H1 (cell line): ENCODE measurements at regions not wholly inside any gene's neighbourhood (a gene's known extent, or its start where the extent isn't known, plus 50 kb on each side); places are given as distances from the start of the nearest gene placed in this dataset.

ENCODE experiments used
- CTCF ChIA-PET: fragments of 300-600 bp; sonication (Branson Sonifier 250); formaldehyde crosslinking; loops from one replicate; lab custom pipeline; 2021; ENCODE audit not compliant: partially characterized antibody; lab: Charles Lee
- POLR2A ChIA-PET: fragments of 300-600 bp; sonication (Branson Sonifier 250); formaldehyde crosslinking; loops from one replicate; lab custom pipeline; 2021; ENCODE audit warnings: inconsistent platforms; ENCODE audit not compliant: partially characterized antibody; lab: Charles Lee
- DNase-seq, 2 experiments: peaks; one replicate each; pipeline versions ENCODE4 v3.0.0 to v3.0.0-alpha.2; 2010 to 2022; ENCODE audit warnings: low spot score in 2 of 2, low read depth in 1 of 2, mixed read lengths in 1 of 2
- FAIRE-seq: peaks from 2 replicates; lab custom pipeline; 2011; peaks lifted over from hg19 to GRCh38; lab: Jason Lieb, UNC
- H2AFZ ChIP-seq: 2 replicates; pipeline ENCODE4 v1.8.1; 2012; ENCODE audit warnings: low read length, inconsistent platforms
- H2AK5ac ChIP-seq: 2 replicates; pipeline ENCODE4 v1.6.1; 2013; ENCODE audit warnings: low read depth, low read length
- H2BK120ac ChIP-seq: replicated peaks from 2 replicates; pipeline ENCODE3; 2013; ENCODE audit warnings: low read depth, low read length, inconsistent platforms
- H2BK12ac ChIP-seq: 2 replicates; pipeline ENCODE4 v1.6.1; 2013; ENCODE audit warnings: low read depth, low read length
- H2BK15ac ChIP-seq: 2 replicates; pipeline ENCODE4 v1.6.1; 2013; ENCODE audit warnings: low read length
- H2BK20ac ChIP-seq: 2 replicates; pipeline ENCODE4 v1.6.1; 2013; ENCODE audit warnings: low read length
- H2BK5ac ChIP-seq: 2 replicates; pipeline ENCODE4 v1.6.1; 2013; ENCODE audit warnings: low read depth, low read length
- H3K14ac ChIP-seq: 2 replicates; pipeline ENCODE4 v1.6.1; 2013; ENCODE audit warnings: inconsistent platforms; ENCODE audit not compliant: insufficient read length
- H3K18ac ChIP-seq: 2 replicates; pipeline ENCODE4 v1.6.1; 2013; ENCODE audit warnings: low read length; ENCODE audit errors: extremely low read depth
- H3K23ac ChIP-seq: 2 replicates; pipeline ENCODE4 v1.6.1; 2013; ENCODE audit warnings: inconsistent platforms; ENCODE audit not compliant: insufficient read length
- H3K23me2 ChIP-seq: 2 replicates; pipeline ENCODE4 v1.6.1; 2013; ENCODE audit warnings: low read depth, low read length
- H3K27ac ChIP-seq: 2 replicates; pipeline ENCODE4 v1.6.1; 2011; ENCODE audit warnings: low read depth, low read length, inconsistent platforms
- H3K27me3 ChIP-seq, 4 experiments: replicated peaks in 1 of 4; 1 replicate in 1 of 4; 2 replicates in 3 of 4; pipeline versions ENCODE4 v1.6.1 to v1.8.1; 2011 to 2013; ENCODE audit warnings: low read length in 3 of 4, mild to moderate bottlenecking in 3 of 4, inconsistent platforms in 2 of 4, mixed read lengths in 2 of 4, moderate library complexity in 1 of 4; ENCODE audit not compliant: control insufficient read depth in 3 of 4, insufficient read depth in 3 of 4; ENCODE audit errors: extremely low read depth in 1 of 4
- H3K36me3 ChIP-seq, 4 experiments: 2 replicates each; pipeline versions ENCODE4 v1.6.1 to v1.8.1; 2011 to 2013; ENCODE audit warnings: mild to moderate bottlenecking in 4 of 4, low read length in 3 of 4, moderate library complexity in 2 of 4, control low read depth in 1 of 4, inconsistent platforms in 1 of 4; ENCODE audit not compliant: insufficient read depth in 4 of 4, control insufficient read depth in 2 of 4
- H3K4ac ChIP-seq: replicated peaks from 2 replicates; pipeline ENCODE3; 2013; ENCODE audit warnings: low read length, low read depth, mixed read lengths, inconsistent platforms; ENCODE audit not compliant: insufficient read length
- H3K4me1 ChIP-seq, 4 experiments: replicated peaks in 1 of 4; 1 replicate in 1 of 4; 2 replicates in 3 of 4; pipeline versions ENCODE4 v1.6.1 to v1.8.1; 2011 to 2013; ENCODE audit warnings: low read length in 3 of 4, inconsistent platforms in 2 of 4, mixed read lengths in 1 of 4; ENCODE audit not compliant: insufficient read depth in 4 of 4, control insufficient read depth in 3 of 4
- H3K4me2 ChIP-seq, 2 experiments: 2 replicates each; pipeline versions ENCODE4 v1.6.1 to v1.8.1; 2011 to 2013; ENCODE audit warnings: low read depth in 2 of 2, low read length in 2 of 2, control low read depth in 1 of 2, inconsistent platforms in 1 of 2, mild to moderate bottlenecking in 1 of 2; ENCODE audit not compliant: insufficient read depth in 1 of 2
- H3K4me3 ChIP-seq, 4 experiments: fragments of 200-600, 300-600 bp in 1 of 4; sonication (generic), shearing (Covaris generic), sonication (Bioruptor Twin) in 1 of 4; 2 replicates each; pipeline versions ENCODE4 v1.5.1 to v1.8.1; 2011 to 2016; ENCODE audit warnings: low read length in 4 of 4, low read depth in 3 of 4, control low read depth in 2 of 4, inconsistent platforms in 2 of 4, mild to moderate bottlenecking in 2 of 4, mixed read lengths in 1 of 4, moderate library complexity in 1 of 4; ENCODE audit not compliant: insufficient read depth in 2 of 4; ENCODE audit errors: extremely low read depth in 1 of 4
- H3K56ac ChIP-seq: replicated peaks from 2 replicates; pipeline ENCODE3; 2013; ENCODE audit warnings: low read depth, mild to moderate bottlenecking, mixed read lengths, low read length, inconsistent platforms; ENCODE audit not compliant: insufficient read length
- H3K79me1 ChIP-seq: 2 replicates; pipeline ENCODE4 v1.6.1; 2013; ENCODE audit warnings: low read depth, low read length, control low read depth
- H3K79me2 ChIP-seq, 2 experiments: 2 replicates each; pipeline versions ENCODE4 v1.6.1 to v1.8.1; 2012 to 2013; ENCODE audit warnings: low read length in 2 of 2, mild to moderate bottlenecking in 2 of 2, inconsistent platforms in 1 of 2; ENCODE audit not compliant: insufficient read depth in 2 of 2, control insufficient read depth in 1 of 2
- H3K9ac ChIP-seq, 4 experiments: replicated peaks in 1 of 4; 1 replicate in 1 of 4; 2 replicates in 3 of 4; pipeline versions ENCODE4 v1.6.1 to v1.8.1; 2011 to 2013; ENCODE audit warnings: low read depth in 3 of 4, low read length in 3 of 4, control low read depth in 2 of 4, mild to moderate bottlenecking in 2 of 4, moderate library complexity in 2 of 4, inconsistent platforms in 1 of 4; ENCODE audit errors: extremely low read depth in 1 of 4
- H3K9me3 ChIP-seq, 2 experiments: 2 replicates each; pipeline versions ENCODE4 v1.6.1 to v1.8.1; 2012 to 2013; ENCODE audit warnings: mild to moderate bottlenecking in 2 of 2, moderate library complexity in 2 of 2, control low read depth in 1 of 2, inconsistent platforms in 1 of 2, low read depth in 1 of 2, low read length in 1 of 2, mixed read lengths in 1 of 2; ENCODE audit not compliant: insufficient read depth in 2 of 2
- H4K20me1 ChIP-seq, 2 experiments: replicated peaks in 1 of 2; 2 replicates each; pipeline versions ENCODE3 to v1.8.1; 2011 to 2013; ENCODE audit warnings: inconsistent platforms in 2 of 2, low read length in 2 of 2, mild to moderate bottlenecking in 1 of 2; ENCODE audit not compliant: insufficient read depth in 2 of 2, control insufficient read depth in 1 of 2
- H4K5ac ChIP-seq: 2 replicates; pipeline ENCODE4 v1.6.1; 2013; ENCODE audit warnings: low read length, low read depth, mixed read lengths, inconsistent platforms; ENCODE audit not compliant: insufficient read length
- H4K8ac ChIP-seq: 2 replicates; pipeline ENCODE4 v1.8.0; 2013; ENCODE audit warnings: mild to moderate bottlenecking, moderate library complexity, low read length, inconsistent platforms; ENCODE audit not compliant: insufficient read depth; ENCODE audit errors: extremely low read depth
- H4K91ac ChIP-seq: replicated peaks from 2 replicates; pipeline ENCODE3; 2013; ENCODE audit warnings: low read length, mixed read lengths, inconsistent platforms; ENCODE audit not compliant: insufficient read length
- BCL11A ChIP-seq, 2 experiments: IDR thresholded peaks; one replicate each; pipeline ENCODE4 v1.6.1; 2011; ENCODE audit warnings: low read depth in 2 of 2, low read length in 2 of 2, mild to moderate bottlenecking in 2 of 2
- CHD1 ChIP-seq: IDR thresholded peaks from 2 replicates; pipeline ENCODE4 v1.6.1; 2012; ENCODE audit warnings: low read depth, low read length, improper control_type of control experiment
- SAP30 ChIP-seq: fragments of 300-600 bp; sonication (generic); IDR thresholded peaks from 2 replicates; pipeline ENCODE4 v1.7.1; 2012; ENCODE audit warnings: low read length, moderate library complexity, mild to moderate bottlenecking, inconsistent platforms; ENCODE audit not compliant: insufficient read depth, insufficient replicate concordance
- TCF12 ChIP-seq: IDR thresholded peaks from 2 replicates; pipeline ENCODE4 v1.6.1; 2011; ENCODE audit warnings: low read depth, mild to moderate bottlenecking, low read length

DNA sequence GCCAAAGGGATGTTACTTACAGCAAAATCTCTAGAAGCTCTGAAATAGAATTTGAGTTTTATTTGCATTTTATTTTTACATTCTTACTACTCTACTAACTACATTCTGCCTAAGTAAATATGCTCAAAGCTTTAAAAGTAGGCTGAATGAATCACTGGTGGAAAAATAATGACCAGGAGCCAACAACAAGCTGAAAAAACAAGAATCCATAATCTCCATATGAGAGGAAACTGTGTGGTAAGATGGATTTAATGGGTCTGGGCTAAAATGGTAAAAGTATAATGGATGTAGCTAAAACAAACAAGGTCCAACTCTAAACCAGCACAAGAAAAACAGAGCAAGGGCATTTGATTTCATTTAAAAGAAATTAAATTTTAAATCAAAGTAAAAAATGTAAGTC is 525.8 kb upstream of the FTMT start:
- Histone ChIP-seq H3K4me2 (no peak overlapping the region), H3K4me3 (no peak overlapping the region)

More for the DNA sequence above, 525.8 kb upstream of the FTMT start:
- FAIRE-seq: no peak
- Histone ChIP-seq H3K23ac (no peak overlapping the region), H2BK20ac (no peak overlapping the region), H4K91ac (no peak overlapping the region), H3K27ac (no peak overlapping the region), H3K56ac (no peak overlapping the region), H3K23me2 (no peaks in the 10 kb centered on the region), H3K9me3 (no peaks in the 10 kb centered on the region), H2BK5ac (no peak overlapping the region), H3K36me3 (no peaks in the 10 kb centered on the region), H3K4me1 (no peaks in the 10 kb centered on the region), H3K9ac (peak overlapping the region in 1 of 4 experiments; percentile 34; a peak in 1 of 7 replicates), H4K20me1 (no peaks in the 10 kb centered on the region), H2BK15ac (no peak overlapping the region), H3K4ac (no peak overlapping the region), H2BK120ac (no peak overlapping the region), H2BK12ac (no peak overlapping the region), H3K14ac (no peak overlapping the region), H3K18ac (no peak overlapping the region), H3K79me1 (no peaks in the 10 kb centered on the region), H2AK5ac (no peak overlapping the region), H4K5ac (no peak overlapping the region), H3K79me2 (no peaks in the 10 kb centered on the region), H2AFZ (no peak overlapping the region), H3K27me3 (no peaks in the 10 kb centered on the region), H4K8ac (no peak overlapping the region)
- TF ChIP-seq CHD1 (no peak), BCL11A (IDR thresholded peaks at IDR 0.05; ENCODE audit: low read depth in 2 of 2, low read length in 2 of 2) (no peak), SAP30 (no peak), TCF12 (no peak)
- POLR2A ChIA-PET: no interaction called here
- CTCF ChIA-PET: interaction anchor here (0.6 kb wide), 1 partner anchor 429 kb away, joined by 3 read pairs; no protein-coding TSS in a partner anchor
- DNase-seq: no peak
